Activated naive CD4-positive, alpha-beta T cell treated with Interleukin-2 at 50 U/mL for 16 hours (primary cell): ENCODE measurements at regions not wholly inside any gene's neighbourhood (a gene's known extent, or its start where the extent isn't known, plus 50 kb on each side); places are given as distances from the start of the nearest gene placed in this dataset.

Experiments
- DNase-seq: peaks from one replicate; pipeline ENCODE4 v3.0.0-alpha.2; 2020

- DNase-seq: no peak
Measured at GRCh38 chr22:19663821-19664355, 50.4 kb upstream of the SEPTIN5 start.

- DNase-seq: no peak
Measured at GRCh38 chr22:19664406-19664805, 49.9 kb upstream of the SEPTIN5 start.
